ENCODE measurements at regions not wholly inside any gene's neighbourhood (a gene's known extent, or its start where the extent isn't known, plus 50 kb on each side); places are given as distances from the start of the nearest gene placed in this dataset.

- no peak for DNase-seq
These were observed 679.9 kb downstream of the KCNA4 start for GRCh38 chr11:29336727-29337575.

- no peak for DNase-seq
These were observed 682.1 kb downstream of the KCNA4 start for GRCh38 chr11:29334776-29335130.

- peak; percentile 6 for DNase-seq
These were observed 682.6 kb downstream of the KCNA4 start for GRCh38 chr11:29333993-29334775.

- no peak for DNase-seq
These were observed 685.3 kb downstream of the KCNA4 start for GRCh38 chr11:29331451-29332010.

- peak; percentile 0 for DNase-seq
These were observed 687.8 kb downstream of the KCNA4 start for GRCh38 chr11:29328961-29329441.

GRCh38 chr11:29327891-29328290, 688.9 kb downstream of the KCNA4 start:
- no peak for DNase-seq

- DNase-seq: no peak
These were observed 690.1 kb downstream of the KCNA4 start for GRCh38 chr11:29326757-29327156.

- no peak for DNase-seq
These were observed 692.5 kb downstream of the KCNA4 start for GRCh38 chr11:29324328-29324727.

- no peak for DNase-seq
These were observed 695.3 kb downstream of the KCNA4 start for GRCh38 chr11:29321293-29322132.

- DNase-seq: no peak
These were observed 696.6 kb downstream of the KCNA4 start for GRCh38 chr11:29320196-29320595.

GRCh38 chr11:29319210-29319609, 697.6 kb downstream of the KCNA4 start:
- no peak for DNase-seq

GRCh38 chr11:29318134-29318845, 698.5 kb downstream of the KCNA4 start:
- DNase-seq: no peak

GRCh38 chr11:29317694-29318093, 699.1 kb downstream of the KCNA4 start:
- DNase-seq: no peak

- no peak for DNase-seq
These were observed 701.6 kb downstream of the KCNA4 start for GRCh38 chr11:29315275-29315674.

- DNase-seq: no peak
These were observed 702.6 kb downstream of the KCNA4 start for GRCh38 chr11:29314211-29314610.

GRCh38 chr11:29312812-29313211, 704.0 kb downstream of the KCNA4 start:
- no peak for DNase-seq

- DNase-seq: no peak
These were observed 706.0 kb downstream of the KCNA4 start for GRCh38 chr11:29310725-29311342.

GRCh38 chr11:29309992-29310391, 706.8 kb downstream of the KCNA4 start:
- DNase-seq: no peak

- no peak for DNase-seq
These were observed 710.3 kb downstream of the KCNA4 start for GRCh38 chr11:29306527-29306926.

GRCh38 chr11:29305456-29306232, 711.2 kb downstream of the KCNA4 start:
- no peak for DNase-seq

- DNase-seq: no peak
These were observed 716.4 kb downstream of the KCNA4 start for GRCh38 chr11:29300420-29300819.
